ENCODE measurements at regions not wholly inside any gene's neighbourhood (a gene's known extent, or its start where the extent isn't known, plus 50 kb on each side); places are given as distances from the start of the nearest gene placed in this dataset.

DNA sequence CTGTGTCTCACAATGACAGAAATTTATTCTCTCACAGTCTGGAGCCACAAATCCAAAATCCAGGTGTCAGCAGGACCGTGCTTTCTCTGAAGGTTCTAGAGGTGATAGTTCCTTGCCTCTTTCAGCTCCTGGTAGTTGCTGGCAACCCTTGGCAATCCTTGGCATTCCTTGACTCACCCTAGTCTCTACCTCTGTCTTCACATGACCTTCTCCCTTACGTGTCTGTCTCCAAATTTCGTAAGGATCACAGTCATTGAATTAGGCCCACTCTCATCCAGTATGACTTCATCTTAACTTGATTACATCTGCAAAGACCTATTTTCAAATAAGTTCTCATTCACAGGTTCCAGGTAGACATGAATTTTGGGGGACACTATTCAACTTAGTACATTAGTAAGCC lies 143.1 kb downstream of the CEP57L1 start:
- DNase-seq (ENCODE audit: extremely low spot score), result no peak
- TF ChIP-seq, protein P1, sequence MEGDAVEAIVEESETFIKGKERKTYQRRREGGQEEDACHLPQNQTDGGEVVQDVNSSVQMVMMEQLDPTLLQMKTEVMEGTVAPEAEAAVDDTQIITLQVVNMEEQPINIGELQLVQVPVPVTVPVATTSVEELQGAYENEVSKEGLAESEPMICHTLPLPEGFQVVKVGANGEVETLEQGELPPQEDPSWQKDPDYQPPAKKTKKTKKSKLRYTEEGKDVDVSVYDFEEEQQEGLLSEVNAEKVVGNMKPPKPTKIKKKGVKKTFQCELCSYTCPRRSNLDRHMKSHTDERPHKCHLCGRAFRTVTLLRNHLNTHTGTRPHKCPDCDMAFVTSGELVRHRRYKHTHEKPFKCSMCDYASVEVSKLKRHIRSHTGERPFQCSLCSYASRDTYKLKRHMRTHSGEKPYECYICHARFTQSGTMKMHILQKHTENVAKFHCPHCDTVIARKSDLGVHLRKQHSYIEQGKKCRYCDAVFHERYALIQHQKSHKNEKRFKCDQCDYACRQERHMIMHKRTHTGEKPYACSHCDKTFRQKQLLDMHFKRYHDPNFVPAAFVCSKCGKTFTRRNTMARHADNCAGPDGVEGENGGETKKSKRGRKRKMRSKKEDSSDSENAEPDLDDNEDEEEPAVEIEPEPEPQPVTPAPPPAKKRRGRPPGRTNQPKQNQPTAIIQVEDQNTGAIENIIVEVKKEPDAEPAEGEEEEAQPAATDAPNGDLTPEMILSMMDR (IDR thresholded peaks at IDR 0.05; ENCODE audit: control extremely low read depth, extremely low read depth, low read depth, missing control alignments), result no peak
- ChIA-PET POLR2A (no interaction called here), CTCF (no interaction called here)

DNA sequence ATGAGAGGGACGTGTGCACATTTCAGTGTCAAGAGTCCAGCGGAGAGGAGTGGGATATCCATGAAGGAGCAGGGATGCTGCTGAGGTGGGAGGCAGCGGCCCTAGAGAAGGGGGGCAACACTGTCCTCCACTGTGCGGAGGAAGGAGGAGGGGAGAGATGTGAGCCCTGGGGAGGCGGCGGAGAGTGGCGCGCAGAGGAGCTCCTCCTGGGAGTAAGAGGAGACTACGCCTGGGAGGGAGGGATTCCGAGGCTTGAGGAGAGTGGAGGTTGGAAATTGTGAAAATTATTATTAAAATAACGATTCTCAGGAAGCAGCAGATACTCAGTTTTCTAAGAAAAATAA lies 142.7 kb downstream of the CEP57L1 start:
- DNase-seq (ENCODE audit: extremely low spot score), result no peak
- ChIA-PET POLR2A (no interaction called here), CTCF (no interaction called here)
- TF ChIP-seq, protein P1 (IDR thresholded peaks at IDR 0.05; ENCODE audit: control extremely low read depth, extremely low read depth, low read depth, missing control alignments), result no peak

DNA sequence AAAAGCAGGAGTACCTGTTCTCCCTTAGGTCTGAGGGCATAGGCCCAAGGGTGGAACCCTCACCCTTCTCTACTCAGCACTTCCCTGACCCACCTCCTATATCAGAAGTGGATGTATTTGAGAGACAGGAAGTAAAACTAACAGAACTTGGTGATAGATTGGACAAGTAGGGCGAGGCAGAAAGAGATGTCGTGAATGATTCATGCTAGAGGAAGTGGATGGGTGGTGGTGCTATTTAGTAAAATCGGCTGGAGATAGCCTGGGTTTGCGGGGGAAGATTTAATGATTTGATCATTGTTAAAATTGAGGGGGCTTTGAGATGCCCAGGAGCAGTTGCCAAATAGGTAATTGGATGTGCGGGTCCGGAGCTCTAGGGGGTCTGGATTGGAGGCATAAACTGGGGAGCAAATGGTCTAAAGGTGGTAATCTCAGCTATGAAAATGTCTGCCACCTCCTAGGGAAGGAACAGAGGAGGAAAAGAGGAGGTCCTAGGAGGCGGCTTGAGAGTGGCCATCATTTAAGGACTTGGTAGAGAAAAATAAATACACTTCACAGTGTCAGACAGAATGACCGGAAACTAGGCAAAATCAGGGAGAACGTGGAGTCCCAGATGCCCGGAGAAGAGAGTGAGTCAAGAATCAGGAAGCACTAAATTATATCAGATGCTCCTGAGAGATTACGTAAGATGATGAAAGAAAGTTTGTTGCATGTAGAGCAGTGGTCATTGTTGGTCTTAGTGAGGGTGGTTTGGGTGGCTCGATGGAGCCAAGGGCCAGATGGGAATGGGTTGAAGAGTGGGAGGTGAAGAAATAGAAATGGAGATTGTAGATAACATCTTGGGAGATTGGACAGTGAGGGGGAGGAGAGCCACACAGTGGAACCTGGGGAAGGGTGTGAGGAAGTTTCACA lies 142.0 kb downstream of the CEP57L1 start:
- TF ChIP-seq, protein P1 (IDR thresholded peaks at IDR 0.05; ENCODE audit: control extremely low read depth, extremely low read depth, low read depth, missing control alignments), result no peak
- peak; percentile 18 for DNase-seq (ENCODE audit: extremely low spot score)
- ChIA-PET CTCF (interaction anchor here (1.1 to 1.8 kb wide), 3 partner anchors 12 to 49 kb away, joined by 3 to 7 read pairs (median 5); no protein-coding TSS in a partner anchor), POLR2A (no interaction called here)

DNA sequence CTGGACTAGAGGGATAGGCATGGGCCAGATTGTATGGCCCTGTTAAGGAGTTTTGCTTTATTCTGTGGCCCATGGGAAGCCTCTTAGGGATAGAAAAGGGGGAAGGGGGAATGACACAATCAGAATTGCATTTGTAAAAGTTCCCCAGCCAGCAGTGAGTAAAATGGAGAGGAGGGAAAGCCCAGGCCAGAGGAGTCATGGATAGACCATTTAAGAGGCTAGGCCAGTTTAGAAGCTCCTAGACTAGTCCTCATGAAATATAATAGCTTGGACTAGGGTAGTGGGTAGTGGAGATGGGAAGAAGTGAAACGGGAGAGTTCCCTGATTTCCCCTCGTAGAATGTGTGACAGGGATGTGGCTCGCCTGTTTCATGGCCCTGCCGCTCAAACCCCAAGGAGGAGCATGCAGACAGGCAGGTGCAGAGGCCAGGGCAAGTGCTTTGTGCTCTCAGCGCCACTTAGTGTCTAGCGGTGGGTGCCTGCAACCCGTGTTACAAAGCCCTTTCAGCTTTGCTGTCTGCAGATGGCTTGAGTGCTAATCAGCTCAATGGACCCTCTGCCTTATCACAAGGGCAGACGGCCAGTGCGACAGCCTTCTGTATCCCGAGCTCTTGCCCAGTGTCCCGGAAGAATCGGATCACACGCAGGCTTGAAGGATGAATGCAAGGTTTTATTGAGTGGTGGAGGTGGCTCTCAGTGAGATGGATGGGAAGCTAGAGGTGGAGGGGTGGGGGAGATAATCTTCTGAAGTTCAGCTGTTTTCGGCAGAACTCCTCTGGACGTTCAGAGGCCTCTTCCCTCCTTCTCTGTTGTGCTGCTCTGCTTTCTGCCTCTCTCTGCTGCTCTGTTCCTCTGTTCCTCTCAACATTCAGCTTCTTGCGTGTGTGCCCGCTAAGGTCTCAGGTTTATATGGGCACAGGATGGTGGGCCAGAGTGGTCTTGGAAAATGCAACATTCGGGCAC lies 141.1 kb downstream of the CEP57L1 start:
- DNase-seq (ENCODE audit: extremely low spot score), result peak; percentile 38
- CTCF ChIA-PET, result interaction anchor here (1.1 to 1.8 kb wide), 4 partner anchors 11 to 49 kb away, joined by 3 to 7 read pairs (median 4); no protein-coding TSS in a partner anchor
- POLR2A ChIA-PET, result no interaction called here
- TF ChIP-seq, protein P1 (IDR thresholded peaks at IDR 0.05; ENCODE audit: control extremely low read depth, extremely low read depth, low read depth, missing control alignments), result peak; percentile 34

DNA sequence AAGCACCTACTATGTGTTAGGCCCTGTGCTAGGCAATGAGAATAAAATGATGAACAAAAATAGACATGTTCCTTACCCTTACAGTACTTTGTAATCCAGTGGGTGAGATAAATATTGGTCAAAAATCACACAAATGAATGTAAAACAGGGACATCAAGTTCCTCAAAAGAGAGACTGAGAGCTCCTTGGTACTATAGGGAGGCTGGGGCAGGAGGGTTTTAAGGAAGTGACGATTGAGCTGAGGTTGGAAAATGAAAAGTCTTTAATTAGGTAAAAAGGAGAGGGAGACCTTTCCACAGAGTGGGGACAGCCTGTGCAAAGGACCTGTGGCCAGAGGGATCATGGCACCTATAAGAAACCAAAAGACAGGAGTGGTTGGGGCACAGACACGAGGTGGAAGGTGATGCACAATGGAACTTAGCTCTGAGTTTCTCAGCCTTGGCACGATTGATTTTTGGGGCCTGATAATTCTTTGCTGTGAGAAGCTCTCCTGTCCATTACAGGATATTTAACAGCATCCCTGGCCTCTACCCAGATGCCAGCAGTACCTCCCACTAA lies 140.3 kb downstream of the CEP57L1 start:
- TF ChIP-seq, protein P1 (IDR thresholded peaks at IDR 0.05; ENCODE audit: control extremely low read depth, extremely low read depth, low read depth, missing control alignments), result no peak
- POLR2A ChIA-PET, result no interaction called here
- DNase-seq (ENCODE audit: extremely low spot score), result no peak
- CTCF ChIA-PET, result interaction anchor here (1.3 to 1.8 kb wide), 3 partner anchors 13 to 48 kb away, joined by 4 to 7 read pairs (median 5); no protein-coding TSS in a partner anchor

DNA sequence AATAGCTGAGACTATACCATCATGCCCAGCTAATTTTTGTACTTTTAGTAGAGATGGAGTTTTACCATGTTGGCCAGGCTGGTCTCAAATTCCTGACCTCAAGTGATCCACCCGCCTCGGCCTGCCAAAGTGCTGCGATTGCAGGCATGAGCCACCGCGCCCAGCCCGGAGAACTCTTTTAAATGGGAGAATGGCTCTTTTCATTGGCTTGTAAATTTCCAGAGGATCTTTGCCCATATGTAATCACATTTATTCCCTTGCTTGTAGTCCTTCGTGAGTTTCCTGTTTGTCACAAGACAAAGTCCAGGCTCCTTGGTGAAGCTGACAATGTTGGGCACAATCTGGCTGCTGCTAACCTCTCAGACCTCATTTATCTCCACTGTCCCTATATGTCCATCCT lies 135.1 kb downstream of the CEP57L1 start:
- POLR2A ChIA-PET, result no interaction called here
- CTCF ChIA-PET, result interaction anchor here (1.2 kb wide), 1 partner anchor 11 kb away, joined by 4 read pairs; no protein-coding TSS in a partner anchor
- no peak for DNase-seq (ENCODE audit: extremely low spot score)
- TF ChIP-seq, protein P1 (IDR thresholded peaks at IDR 0.05; ENCODE audit: control extremely low read depth, extremely low read depth, low read depth, missing control alignments), result no peak

Data from GM10248 (cell line).